ENCODE measurements at regions not wholly inside any gene's neighbourhood (a gene's known extent, or its start where the extent isn't known, plus 50 kb on each side); places are given as distances from the start of the nearest gene placed in this dataset.

- no peak for DNase-seq
These were observed 211.8 kb upstream of the CITED2 start for GRCh38 chr6:139586273-139586672.

DNA sequence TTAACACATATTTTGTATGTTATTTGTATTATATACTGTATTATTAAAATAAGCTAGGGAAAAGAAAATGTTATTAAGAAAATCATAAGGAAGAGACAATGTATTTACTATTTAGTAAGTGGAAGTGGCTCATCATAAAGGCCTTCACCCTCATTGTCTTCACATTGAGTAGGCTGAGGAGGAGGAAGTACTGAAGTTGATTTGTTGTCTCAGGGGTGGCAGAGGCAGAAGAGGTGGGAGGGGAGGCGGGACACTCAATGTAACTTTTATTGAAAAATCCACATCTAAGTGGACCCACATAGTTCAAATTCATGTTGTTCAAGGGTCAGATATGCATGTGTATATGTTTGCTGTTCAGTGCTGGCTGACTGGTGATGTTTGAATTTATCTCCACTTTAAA lies 210.2 kb upstream of the CITED2 start:
- DNase-seq = no peak

GRCh38 chr6:139583420-139583819 lies 209.0 kb upstream of the CITED2 start:
- DNase-seq = no peak

- no peak for DNase-seq
These were observed 208.5 kb upstream of the CITED2 start for GRCh38 chr6:139582956-139583355.

DNA sequence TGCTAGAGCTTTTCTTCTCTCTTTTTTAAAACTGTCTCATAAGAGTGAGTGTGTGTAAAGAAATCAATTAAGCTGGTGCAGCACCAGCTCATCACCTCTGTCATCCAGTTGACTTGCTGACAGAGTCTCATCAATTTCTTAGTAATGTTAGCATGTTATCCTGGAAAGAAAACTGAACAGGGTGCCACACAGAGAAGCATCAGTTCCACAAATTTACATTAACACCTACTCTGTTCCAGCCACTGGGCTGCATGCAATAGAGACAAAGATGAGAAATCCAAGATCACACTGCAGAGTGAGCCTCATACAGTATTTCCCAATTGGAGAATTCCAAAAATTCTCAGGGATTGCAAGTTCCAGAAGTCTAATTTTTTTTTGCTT lies 207.0 kb upstream of the CITED2 start:
- no peak for DNase-seq

- no peak for DNase-seq
These were observed 206.4 kb upstream of the CITED2 start for GRCh38 chr6:139580592-139581484.

DNA sequence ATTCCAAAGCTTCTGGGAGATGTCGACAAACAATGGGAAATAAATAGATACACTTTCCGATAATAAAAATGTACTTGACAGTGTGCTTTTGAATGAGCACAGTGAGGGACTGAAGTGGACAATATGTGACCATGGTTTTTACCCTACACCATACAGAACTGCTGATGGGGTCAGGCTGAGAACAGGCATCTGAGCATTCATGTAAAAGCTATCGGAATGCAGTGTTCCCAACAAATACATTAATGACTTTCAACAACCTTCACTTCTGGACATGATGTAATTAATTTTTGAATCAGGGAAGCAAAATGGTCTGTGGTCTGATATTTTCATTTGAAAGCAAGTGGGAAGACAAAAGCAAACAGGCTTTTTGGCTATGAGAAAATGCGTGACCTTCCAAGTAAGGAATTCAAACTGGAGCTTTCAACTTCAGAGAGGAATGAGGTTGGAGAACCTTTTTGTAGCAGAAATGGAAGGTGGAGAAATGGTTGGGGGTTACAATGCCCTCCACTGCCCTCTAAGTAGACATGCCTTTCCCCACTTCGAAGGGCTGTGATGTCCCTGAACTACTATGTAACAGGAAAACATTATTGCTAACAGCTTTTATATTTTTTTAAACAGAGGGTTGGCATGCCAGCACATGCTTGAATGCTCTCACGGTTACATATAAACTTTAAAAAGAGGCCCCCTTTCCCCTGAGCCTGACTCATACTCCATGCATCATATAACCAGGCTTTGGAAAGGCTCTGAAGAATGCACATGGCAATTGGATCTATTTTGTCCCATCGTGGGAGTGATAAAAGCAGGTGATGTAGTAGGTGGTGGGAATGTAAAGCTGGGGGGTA lies 203.5 kb upstream of the CITED2 start:
- DNase-seq = no peak

DNA sequence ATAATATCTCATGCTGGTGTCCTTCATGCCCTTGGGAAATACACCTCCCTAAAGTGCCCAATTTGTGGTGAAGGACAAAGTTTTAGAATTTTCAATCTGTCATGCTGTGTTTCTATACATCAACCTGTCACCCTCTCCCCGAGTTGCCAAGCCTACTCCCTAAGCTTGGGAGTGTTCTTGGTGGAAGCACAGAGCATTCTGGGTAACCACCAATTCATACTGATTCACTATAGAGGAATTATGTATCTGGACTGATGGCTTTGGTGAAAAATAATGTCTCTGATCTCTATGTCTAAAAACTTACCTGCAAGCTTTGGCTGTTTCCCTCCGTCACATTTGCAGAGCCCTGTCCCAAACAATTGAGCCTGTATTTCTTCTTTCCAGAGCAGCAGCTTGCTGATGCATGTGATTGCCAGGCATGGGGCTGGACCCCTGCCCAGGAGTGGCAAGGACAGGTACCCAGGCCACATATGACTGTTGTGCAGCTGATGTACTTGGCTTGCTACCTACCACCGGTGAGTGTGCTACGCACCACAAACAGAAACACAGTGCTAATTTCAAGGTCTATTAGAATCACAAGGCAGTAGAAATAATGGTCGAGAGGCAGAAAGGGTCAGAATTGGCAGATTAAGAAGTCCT lies 202.8 kb upstream of the CITED2 start:
- DNase-seq = no peak

GRCh38 chr6:139572001-139572400 lies 197.6 kb upstream of the CITED2 start:
- DNase-seq = no peak

DNA sequence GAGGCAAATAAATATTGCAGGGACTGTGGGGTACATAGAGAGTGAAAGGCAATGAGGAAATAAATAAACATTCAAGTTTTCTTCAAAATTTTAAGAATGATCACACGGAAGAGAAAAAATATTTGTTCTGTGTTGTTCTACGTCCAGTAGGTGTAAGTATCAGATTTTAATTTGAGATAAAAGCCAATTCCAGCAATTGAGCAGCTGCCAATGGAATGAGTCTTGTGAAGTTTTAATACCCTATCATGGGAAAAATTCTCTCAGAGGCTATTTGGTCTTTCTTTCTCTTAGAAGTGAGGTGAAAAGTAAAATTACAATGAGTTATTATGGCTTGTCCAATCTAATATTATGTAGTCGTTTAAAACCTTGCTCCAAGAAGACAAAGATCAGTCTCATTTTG lies 195.7 kb upstream of the CITED2 start:
- DNase-seq = no peak

GRCh38 chr6:139569566-139569965 lies 195.1 kb upstream of the CITED2 start:
- DNase-seq = no peak

GRCh38 chr6:139568956-139569538 lies 194.6 kb upstream of the CITED2 start:
- no peak for DNase-seq

GRCh38 chr6:139568151-139568955 lies 193.9 kb upstream of the CITED2 start:
- DNase-seq = no peak

DNA sequence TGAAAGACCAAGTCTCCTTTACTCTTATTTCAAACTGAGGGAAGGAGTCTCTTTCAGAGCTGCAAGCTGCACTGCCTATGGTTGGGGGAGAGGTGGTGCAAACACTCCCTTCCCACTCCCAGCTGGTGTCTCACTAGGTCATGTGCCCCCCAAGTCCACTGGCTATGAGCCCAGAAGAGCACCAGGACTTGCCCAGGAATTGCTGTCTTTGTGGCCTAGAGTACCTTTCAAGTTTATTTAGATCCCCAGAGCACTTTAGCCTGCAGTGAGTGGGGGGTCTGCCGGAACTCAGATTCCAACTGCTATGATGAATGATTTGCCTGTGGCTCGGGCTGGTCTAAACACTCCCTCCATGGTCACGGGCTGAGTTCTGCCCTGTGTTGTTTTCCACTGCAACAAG lies 192.6 kb upstream of the CITED2 start:
- no peak for DNase-seq

DNA sequence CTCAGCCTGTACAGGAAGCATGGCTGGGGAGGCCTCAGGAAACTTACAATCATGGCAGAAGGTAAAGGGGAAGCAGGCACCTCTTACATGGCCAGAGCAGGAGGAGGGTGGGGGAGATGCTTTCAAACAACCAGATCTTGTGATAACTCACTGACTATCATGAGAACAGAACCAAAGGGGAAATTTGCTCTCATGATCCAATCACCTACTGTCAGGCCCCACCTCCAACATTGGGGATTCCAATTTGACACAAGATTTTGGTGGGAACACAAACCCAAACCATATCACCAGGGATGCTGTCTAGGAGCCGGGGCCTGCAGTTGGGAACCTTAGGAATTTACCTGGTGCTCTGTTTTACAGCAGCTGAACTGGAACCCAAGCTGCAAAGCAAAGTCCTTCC lies 191.1 kb upstream of the CITED2 start:
- DNase-seq = no peak

DNA sequence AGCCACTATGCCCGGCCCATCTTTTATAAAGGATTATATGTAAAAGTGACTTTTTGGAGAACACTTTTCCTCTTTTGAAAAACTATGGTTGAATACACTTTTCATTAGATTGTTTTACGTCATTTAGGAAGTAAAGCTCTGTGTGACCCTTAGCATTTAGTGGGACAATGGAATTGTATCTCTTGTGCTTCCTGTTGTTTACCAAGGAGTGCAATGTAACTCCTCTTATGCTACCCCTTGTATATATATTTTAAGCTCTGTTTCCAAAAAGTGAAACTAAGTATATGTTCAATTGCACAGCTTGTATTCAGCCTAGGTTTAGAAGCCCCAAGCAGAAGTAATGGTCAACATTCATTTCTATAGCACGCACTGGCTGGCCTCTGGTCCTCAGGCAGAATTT lies 183.1 kb upstream of the CITED2 start:
- no peak for DNase-seq

- no peak for DNase-seq
These were observed 182.1 kb upstream of the CITED2 start for GRCh38 chr6:139556532-139556931.

DNA sequence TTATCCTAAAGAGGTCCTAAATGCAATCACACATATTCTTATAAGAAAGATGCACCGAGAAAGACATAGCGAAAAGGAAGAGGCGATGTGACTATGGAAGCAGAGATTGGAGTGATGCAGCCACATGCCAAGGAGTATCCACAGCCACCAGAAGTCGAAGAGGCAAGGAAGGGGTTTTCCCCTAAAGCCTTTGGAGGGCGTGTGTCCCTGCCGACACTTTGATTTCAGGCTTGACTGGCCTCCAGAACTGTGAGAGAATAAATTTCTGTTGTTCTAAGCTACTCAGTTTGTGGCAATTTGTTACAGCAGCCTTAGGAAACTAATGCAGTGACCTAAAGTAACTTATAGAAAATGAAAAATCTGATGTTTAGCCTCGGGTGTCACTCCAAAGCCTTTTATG lies 179.5 kb upstream of the CITED2 start:
- DNase-seq = no peak

GRCh38 chr6:139551376-139551775 lies 176.9 kb upstream of the CITED2 start:
- no peak for DNase-seq

DNA sequence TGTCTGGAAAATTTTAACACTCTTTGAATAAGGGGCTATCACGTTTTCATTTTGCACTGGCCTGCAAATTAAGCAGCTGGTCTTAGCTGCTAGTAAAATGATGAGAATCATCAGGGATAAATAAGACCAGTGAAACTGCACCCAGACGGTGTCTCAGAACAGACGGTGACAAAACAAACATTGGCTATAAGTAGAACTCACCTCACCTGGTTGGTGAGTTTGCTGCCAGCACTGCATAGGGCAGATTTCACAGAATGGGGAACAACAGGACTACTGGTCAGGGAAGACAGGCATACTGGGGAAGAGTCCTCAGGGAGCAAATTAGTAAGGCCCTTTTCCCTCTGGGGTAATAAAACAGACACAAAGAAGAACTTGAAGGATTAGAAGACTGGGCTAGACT lies 175.9 kb upstream of the CITED2 start:
- no peak for DNase-seq

DNA sequence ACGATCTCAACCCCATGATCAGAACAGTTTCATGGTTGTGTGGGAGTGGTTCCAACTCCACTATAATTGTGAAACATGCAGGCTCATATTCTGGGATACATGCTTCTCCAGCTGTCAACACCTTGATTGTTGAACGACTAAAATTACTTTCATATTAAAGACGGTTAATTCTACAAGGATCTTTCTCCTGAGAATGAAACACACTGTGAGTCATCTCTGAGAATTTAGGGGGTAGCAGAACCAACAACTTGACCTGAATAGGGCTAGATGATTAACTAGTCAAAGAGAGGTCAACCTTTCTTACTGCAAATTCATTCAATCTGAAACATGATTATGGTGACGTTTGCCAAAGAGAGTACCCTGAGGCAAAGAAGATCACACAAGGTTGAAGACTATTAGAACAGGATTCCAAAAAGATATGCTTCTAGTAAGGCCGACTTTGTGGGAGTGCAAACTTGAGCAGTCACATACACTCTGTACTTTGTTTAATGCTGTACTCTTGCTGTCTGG lies 175.2 kb upstream of the CITED2 start:
- DNase-seq = no peak

DNA sequence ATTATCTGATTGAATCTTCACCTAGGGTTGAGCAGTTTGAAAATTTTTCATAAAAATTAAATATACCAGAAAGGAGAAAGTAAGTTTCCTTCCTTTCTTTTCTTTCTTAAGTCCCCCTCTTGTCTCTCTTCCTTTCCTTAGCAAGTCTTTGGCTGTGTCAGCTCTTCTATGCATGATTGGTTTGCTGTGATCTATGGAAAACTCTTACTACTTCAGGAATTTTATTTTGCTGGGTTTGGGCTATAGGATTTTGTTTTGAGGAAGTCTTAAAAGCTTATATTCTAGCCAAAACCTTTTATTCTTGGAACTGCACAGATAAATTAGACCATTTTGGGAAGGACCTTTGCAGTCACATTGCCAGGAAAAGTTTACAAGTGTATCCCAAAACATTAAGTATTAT lies 173.4 kb upstream of the CITED2 start:
- no peak for DNase-seq
